HL-60 (cell line): ENCODE measurements at regions not wholly inside any gene's neighbourhood (a gene's known extent, or its start where the extent isn't known, plus 50 kb on each side); places are given as distances from the start of the nearest gene placed in this dataset.

Experiments used
- DNase-seq, 2 experiments: peaks; one replicate each; pipeline ENCODE4 v3.0.0-alpha.2; 2010 to 2020; ENCODE audit warnings: low read depth in 1 of 2, low spot score in 1 of 2
- H3K27ac ChIP-seq: fragments of 250-450 bp; sonication (Bioruptor Pico); replicated peaks from 2 replicates; pipeline ENCODE4 v1.5.1; 2020; ENCODE audit warnings: mild to moderate bottlenecking, moderate library complexity
- H3K27me3 ChIP-seq: fragments of 250-450 bp; sonication (Bioruptor Pico); 2 replicates; pipeline ENCODE4 v1.5.1; 2021; ENCODE audit warnings: mild to moderate bottlenecking, moderate library complexity; ENCODE audit not compliant: insufficient read depth, poor library complexity, severe bottlenecking
- H3K4me3 ChIP-seq: replicated peaks from 2 replicates; pipeline ENCODE4 v1.5.1; 2011; ENCODE audit warnings: mild to moderate bottlenecking, control low read depth, low read length; ENCODE audit not compliant: insufficient read depth
- CTCF ChIP-seq: IDR thresholded peaks from one replicate; pipeline ENCODE4 v1.5.1; 2011; ENCODE audit warnings: low read length, control low read depth, inconsistent platforms; ENCODE audit not compliant: insufficient read depth
- GABPA ChIP-seq: IDR thresholded peaks from 2 replicates; pipeline ENCODE4 v1.6.1; 2012; ENCODE audit warnings: low read depth
- POLR2AphosphoS5 ChIP-seq: IDR thresholded peaks from 2 replicates; pipeline ENCODE4 v1.6.1; 2012; ENCODE audit warnings: low read depth
- REST ChIP-seq: IDR thresholded peaks from 2 replicates; pipeline ENCODE4 v1.6.1; 2012; ENCODE audit warnings: low read depth; ENCODE audit not compliant: insufficient replicate concordance
- SPI1 ChIP-seq: IDR thresholded peaks from 2 replicates; pipeline ENCODE4 v1.6.1; 2012; ENCODE audit warnings: low read depth, mild to moderate bottlenecking, borderline replicate concordance

GRCh38 chr5:51892680-51893079 lies 509.4 kb downstream of the ISL1 start:
- no peak overlapping the region for H3K4me3 ChIP-seq
- no peak for DNase-seq
- H3K27ac ChIP-seq: no peak overlapping the region
- H3K27me3 ChIP-seq: no peaks in the 10 kb centered on the region
- TF ChIP-seq SPI1 (no peak), REST (no peak), CTCF (no peak), POLR2AphosphoS5 (no peak), GABPA (no peak)

DNA sequence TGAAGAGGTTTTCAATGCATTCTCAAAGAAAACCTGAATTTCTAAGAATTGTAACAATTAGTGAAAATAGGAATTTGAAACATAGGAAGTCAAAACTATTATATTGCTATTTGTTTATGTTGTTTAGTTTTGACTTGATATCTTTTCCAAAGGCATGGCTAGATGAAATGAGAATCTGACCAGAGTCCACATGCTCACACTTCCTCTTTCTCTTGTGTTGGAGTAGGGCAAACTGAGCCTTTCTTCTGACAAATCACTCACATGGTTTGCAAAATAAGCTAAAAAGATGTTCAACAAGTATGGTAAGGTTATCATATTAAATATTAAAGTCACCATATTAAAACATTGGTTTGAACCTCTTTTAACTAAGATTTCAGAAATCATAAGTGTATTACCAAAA lies 512.6 kb downstream of the ISL1 start:
- Histone ChIP-seq H3K27ac (no peak overlapping the region), H3K4me3 (no peak overlapping the region), H3K27me3 (no peaks in the 10 kb centered on the region)
- DNase-seq: no peak
- no peak for TF ChIP-seq POLR2AphosphoS5
- TF ChIP-seq REST: no peak
- no peak for TF ChIP-seq GABPA
- TF ChIP-seq SPI1: peak; percentile 79; the same call in 1 of the 2 replicates
- TF ChIP-seq CTCF: no peak

- H3K4me3 ChIP-seq: no peak overlapping the region
- H3K27ac ChIP-seq: no peak overlapping the region
- H3K27me3 ChIP-seq: no peaks in the 10 kb centered on the region
- no peak for DNase-seq
- no peak for TF ChIP-seq GABPA
- no peak for TF ChIP-seq REST
- TF ChIP-seq SPI1: no peak
- no peak for TF ChIP-seq POLR2AphosphoS5
- no peak for TF ChIP-seq CTCF
Observed at GRCh38 chr5:51902512-51902911, 519.3 kb downstream of the ISL1 start.
